Pancreas (tissue), 10 donors: ENCODE measurements at regions not wholly inside any gene's neighbourhood (a gene's known extent, or its start where the extent isn't known, plus 50 kb on each side); places are given as distances from the start of the nearest gene placed in this dataset.

Experiments
- ATAC-seq, 4 donors: fragments of 200-7000 bp; cut with Tn5 transposase; one replicate each; pipeline versions ENCODE4 v1.8.0 to v1.9.1; 2020; ENCODE audit warnings: mild to moderate bottlenecking in 4 of 4, moderate library complexity in 4 of 4
- DNase-seq, 6 donors: peaks; one replicate each; pipeline ENCODE4 v3.0.0-alpha.2; 2020
- FAIRE-seq: peaks from 2 replicates; lab custom pipeline; 2012; peaks lifted over from hg19 to GRCh38; lab: Jason Lieb, UNC
- H3K27ac ChIP-seq, 4 donors: fragments of 200-600 bp; sonication (generic); 1 replicate in 3 of 4; 2 replicates in 1 of 4; pipeline versions ENCODE4 v1.5.0 to v1.8.0; 2020
- H3K27me3 ChIP-seq, 4 donors: fragments of 200-600 bp; one replicate each; pipeline ENCODE4 v1.8.0; 2021
- H3K36me3 ChIP-seq, 3 donors: fragments of 200-600 bp; sonication (generic) in 1 of 3; one replicate each; pipeline versions ENCODE4 v1.5.0 to v1.8.0; 2020 to 2021
- H3K4me1 ChIP-seq, 3 donors: fragments of 200-600 bp; one replicate each; pipeline ENCODE4 v1.8.0; 2021
- H3K4me3 ChIP-seq, 4 donors: fragments of 200-600 bp; sonication (generic) in 2 of 4; one replicate each; pipeline versions ENCODE4 v1.5.0 to v1.8.0; 2020 to 2021
- H3K9me3 ChIP-seq, 4 donors: fragments of 200-600 bp; one replicate each; pipeline ENCODE4 v1.8.0; 2021
- CTCF ChIP-seq, 4 donors: fragments of 200-600 bp; sonication (generic) in 3 of 4; IDR thresholded peaks; one replicate each; pipeline versions ENCODE4 v1.5.0 to v1.8.0; 2021; ENCODE audit warnings: antibody characterized with exemption in 4 of 4
- WGBS, 2 donors: extraction: QIAGEN DNeasy Blood & Tissue Kit; methylation state at CpG; one replicate each; pipeline ENCODE4 v1.1.7; 2013; 5-methylcytosine and 5-hydroxymethylcytosine counted together
- intact Hi-C, 3 donors: fragments of 100-400 bp; cut with DNase I; formaldehyde crosslinking; loops; one replicate each; pipeline versions ENCODE4 v1.11.1 to v1.14.2; 2022
- donor health status: healthy with polysubstance abuse.
- donor health status: DM: no; HTN: no; CAD: no; lungs with moderate emphysema.
- donor health status: DM: no; HTN: no; CAD: no.
- donor health status: control.
- donor health status: control.
- donor health status: Bipolar disorder and iron deficiency.
- donor health status: DM: yes; HTN: yes; CAD: no.
- donor health status: DM: no; HTN: no; CAD: no.
- donor health status: DM: no; HTN: no; CAD: no.
- donor health status: DM: yes; HTN: yes; CAD: no.

GRCh38 chr2:196244516-196244915, 73.1 kb upstream of the STK17B start:
- no peak for FAIRE-seq
- no peak overlapping the region for H3K27ac ChIP-seq
- DNase-seq: no peak
- 90 to 99% methylated on average over 2 of the region's 2 CpGs for whole genome bisulfite sequencing, 2 donors
- no peak overlapping the region for H3K4me3 ChIP-seq
- no peaks in the 10 kb centered on the region for H3K27me3 ChIP-seq
- peaks cover 0 to 3% (median 0%) of the 10 kb centered on the region in 3 donors for H3K4me1 ChIP-seq
- no peaks in the 10 kb centered on the region for H3K9me3 ChIP-seq
- H3K36me3 ChIP-seq: no peaks in the 10 kb centered on the region
- ATAC-seq: no peak
- TF ChIP-seq CTCF (IDR thresholded peaks at IDR 0.05): no peak
- intact Hi-C loops: no loop called here

GRCh38 chr2:196244966-196245365, 73.6 kb upstream of the STK17B start:
- FAIRE-seq: no peak
- no peak for ATAC-seq
- intact Hi-C loops: no loop called here
- Histone ChIP-seq H3K4me1 (peaks cover 0 to 3% (median 0%) of the 10 kb centered on the region in 3 donors), H3K4me3 (no peak overlapping the region), H3K9me3 (no peaks in the 10 kb centered on the region), H3K36me3 (no peaks in the 10 kb centered on the region), H3K27ac (no peak overlapping the region), H3K27me3 (no peaks in the 10 kb centered on the region)
- WGBS, 2 donors: 88 to 93% methylated on average over 4 of the region's 4 CpGs
- DNase-seq: no peak
- TF ChIP-seq CTCF (IDR thresholded peaks at IDR 0.05): no peak

- FAIRE-seq (no peak), DNase-seq (no peak), ATAC-seq (no peak)
- WGBS, 2 donors: 56 to 59% methylated on average over 4 of the region's 4 CpGs
- H3K9me3 ChIP-seq: no peaks in the 10 kb centered on the region
- no peak for TF ChIP-seq CTCF (IDR thresholded peaks at IDR 0.05)
- H3K27me3 ChIP-seq: no peaks in the 10 kb centered on the region
- peaks cover 0 to 3% (median 0%) of the 10 kb centered on the region in 3 donors for H3K4me1 ChIP-seq
- H3K36me3 ChIP-seq: no peaks in the 10 kb centered on the region
- H3K4me3 ChIP-seq: no peak overlapping the region
- H3K27ac ChIP-seq: no peak overlapping the region
- intact Hi-C loops: no loop called here
Measured at GRCh38 chr2:196245378-196246140, 74.2 kb upstream of the STK17B start.

DNA sequence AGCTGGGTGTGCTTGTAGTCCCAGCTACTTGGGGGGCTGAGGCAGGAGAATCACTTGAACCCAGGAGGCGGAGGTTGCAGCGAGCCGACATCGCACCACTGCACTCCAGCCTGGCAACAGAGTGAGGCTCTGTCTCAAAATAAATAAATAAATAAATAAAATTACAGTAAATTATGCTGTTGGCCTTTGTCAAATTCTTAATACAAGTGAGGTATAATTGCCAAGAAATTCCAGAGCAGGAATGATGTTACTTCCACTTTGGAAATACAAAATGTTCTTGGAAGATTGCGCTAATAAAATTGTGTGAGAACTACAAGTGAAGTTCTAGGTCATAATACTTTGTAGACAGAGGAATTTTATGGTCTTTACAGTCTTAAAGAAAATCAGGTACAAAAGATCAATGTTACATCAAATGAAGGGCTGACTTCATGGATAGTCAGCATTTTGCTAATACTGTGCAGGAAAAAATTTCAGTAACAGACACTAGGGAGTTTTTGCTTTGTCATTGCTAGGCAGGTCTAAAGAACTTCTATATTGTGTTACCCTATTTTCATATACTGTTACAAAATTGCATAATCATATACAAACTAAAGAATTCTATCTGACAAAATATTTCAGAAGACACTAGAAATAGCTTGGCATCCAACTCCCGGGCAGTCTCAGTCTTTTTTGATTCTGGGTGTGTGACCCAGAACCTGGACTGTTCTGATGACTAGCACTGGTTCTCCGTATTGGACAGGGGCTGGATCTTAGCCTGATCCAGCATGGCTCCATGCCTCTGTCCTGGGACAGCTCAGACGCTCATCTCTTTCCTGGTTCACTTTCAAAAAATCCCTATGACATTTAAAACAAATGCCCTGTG, 76.0 kb upstream of the STK17B start:
- no peak for DNase-seq
- intact Hi-C loops: no loop called here

More for the DNA sequence above, 76.0 kb upstream of the STK17B start:
- no peaks in the 10 kb centered on the region for H3K9me3 ChIP-seq
- no peak overlapping the region for H3K4me3 ChIP-seq
- H3K4me1 ChIP-seq: peaks cover 0 to 3% (median 0%) of the 10 kb centered on the region in 3 donors
- no peaks in the 10 kb centered on the region for H3K36me3 ChIP-seq
- no peak overlapping the region for H3K27ac ChIP-seq
- no peak for TF ChIP-seq CTCF (IDR thresholded peaks at IDR 0.05)
- ATAC-seq (no peak), FAIRE-seq (no peak)
- 81 to 90% methylated on average over 8 of the region's 8 CpGs for WGBS, 2 donors
- H3K27me3 ChIP-seq: no peaks in the 10 kb centered on the region
